WTC11 (cell line): ENCODE measurements at regions not wholly inside any gene's neighbourhood (a gene's known extent, or its start where the extent isn't known, plus 50 kb on each side); places are given as distances from the start of the nearest gene placed in this dataset.

ENCODE experiments used
- CREB1 ChIP-seq: sonication (generic); formaldehyde crosslinking; IDR thresholded peaks from 2 replicates; pipeline ENCODE4 v1.8.0; 2023; ENCODE audit warnings: mild to moderate bottlenecking, missing genetic modification reagents
- ESRRA ChIP-seq: sonication (generic); formaldehyde crosslinking; IDR thresholded peaks from 2 replicates; pipeline ENCODE4 v1.8.1; 2022; ENCODE audit warnings: mild to moderate bottlenecking, missing genetic modification reagents, borderline replicate concordance
- FOXJ3 ChIP-seq: sonication (generic); formaldehyde crosslinking; IDR thresholded peaks from 2 replicates; pipeline ENCODE4 v1.9.0; 2021; ENCODE audit warnings: missing genetic modification reagents, mild to moderate bottlenecking, borderline replicate concordance
- OVOL2 ChIP-seq: fragments of 250-450 bp; sonication (Bioruptor Pico); IDR thresholded peaks from 2 replicates; pipeline ENCODE4 v1.9.0; 2021; ENCODE audit warnings: mild to moderate bottlenecking, borderline replicate concordance
- SP1 ChIP-seq: sonication (generic); formaldehyde crosslinking; conservative IDR thresholded peaks from 2 replicates; pipeline ENCODE4 v1.8.1; 2022; ENCODE audit warnings: missing genetic modification reagents
- ZNF138 ChIP-seq: sonication (generic); formaldehyde crosslinking; conservative IDR thresholded peaks from 2 replicates; pipeline ENCODE4 v1.8.1; 2022; ENCODE audit warnings: mild to moderate bottlenecking, moderate library complexity, missing genetic modification reagents
- TF ChIP-seq, protein P1 (sequence below): fragments of 200-600 bp; IDR thresholded peaks from 2 replicates; pipeline ENCODE4 v1.8.0; 2022; ENCODE audit warnings: antibody characterized with exemption

- TF ChIP-seq, protein P1, sequence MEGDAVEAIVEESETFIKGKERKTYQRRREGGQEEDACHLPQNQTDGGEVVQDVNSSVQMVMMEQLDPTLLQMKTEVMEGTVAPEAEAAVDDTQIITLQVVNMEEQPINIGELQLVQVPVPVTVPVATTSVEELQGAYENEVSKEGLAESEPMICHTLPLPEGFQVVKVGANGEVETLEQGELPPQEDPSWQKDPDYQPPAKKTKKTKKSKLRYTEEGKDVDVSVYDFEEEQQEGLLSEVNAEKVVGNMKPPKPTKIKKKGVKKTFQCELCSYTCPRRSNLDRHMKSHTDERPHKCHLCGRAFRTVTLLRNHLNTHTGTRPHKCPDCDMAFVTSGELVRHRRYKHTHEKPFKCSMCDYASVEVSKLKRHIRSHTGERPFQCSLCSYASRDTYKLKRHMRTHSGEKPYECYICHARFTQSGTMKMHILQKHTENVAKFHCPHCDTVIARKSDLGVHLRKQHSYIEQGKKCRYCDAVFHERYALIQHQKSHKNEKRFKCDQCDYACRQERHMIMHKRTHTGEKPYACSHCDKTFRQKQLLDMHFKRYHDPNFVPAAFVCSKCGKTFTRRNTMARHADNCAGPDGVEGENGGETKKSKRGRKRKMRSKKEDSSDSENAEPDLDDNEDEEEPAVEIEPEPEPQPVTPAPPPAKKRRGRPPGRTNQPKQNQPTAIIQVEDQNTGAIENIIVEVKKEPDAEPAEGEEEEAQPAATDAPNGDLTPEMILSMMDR: no peak
- no peak for TF ChIP-seq ZNF138 (CRISPR knock-in tag)
- no peak for TF ChIP-seq FOXJ3 (CRISPR knock-in tag)
- TF ChIP-seq CREB1: no peak
- no peak for TF ChIP-seq ESRRA (CRISPR knock-in tag)
- no peak for TF ChIP-seq SP1 (CRISPR knock-in tag)
- no peak for TF ChIP-seq OVOL2
Observed at GRCh38 chrX:67436867-67437266, 107.0 kb upstream of the AR start.
